DOHH2 (cell line): ENCODE measurements at regions not wholly inside any gene's neighbourhood (a gene's known extent, or its start where the extent isn't known, plus 50 kb on each side); places are given as distances from the start of the nearest gene placed in this dataset.

Experiments used
- H3F3A ChIP-seq: fragments of 200-600 bp; sonication (generic), shearing (Covaris generic); 2 replicates; pipeline ENCODE4 v1.6.0; 2016; ENCODE audit warnings: antibody characterized with exemption, mild to moderate bottlenecking; ENCODE audit not compliant: control insufficient read depth, insufficient read depth
- H3K27ac ChIP-seq: fragments of 200-600 bp; sonication (generic); 2 replicates; pipeline ENCODE4 v1.5.1; 2014; ENCODE audit warnings: low read depth, mild to moderate bottlenecking, low read length, moderate library complexity
- H3K27me3 ChIP-seq: fragments of 200-600 bp; sonication (generic); 2 replicates; pipeline ENCODE4 v1.6.1; 2014; ENCODE audit warnings: mild to moderate bottlenecking, low read length, mixed read lengths; ENCODE audit not compliant: control insufficient read depth
- H3K36me3 ChIP-seq: fragments of 200-600 bp; sonication (generic); 2 replicates; pipeline ENCODE4 v1.6.1; 2014; ENCODE audit warnings: mild to moderate bottlenecking, low read length, moderate library complexity, mixed read lengths; ENCODE audit not compliant: control insufficient read depth
- H3K4me1 ChIP-seq: fragments of 200-600 bp; sonication (generic); 2 replicates; pipeline ENCODE4 v1.6.1; 2014; ENCODE audit warnings: mild to moderate bottlenecking, low read length, mixed read lengths; ENCODE audit not compliant: control insufficient read depth
- H3K4me2 ChIP-seq: fragments of 200-600 bp; sonication (generic); 2 replicates; pipeline ENCODE4 v1.6.0; 2014; ENCODE audit warnings: mild to moderate bottlenecking, low read length, moderate library complexity
- H3K4me3 ChIP-seq: fragments of 200-600 bp; sonication (generic); 2 replicates; pipeline ENCODE4 v1.5.1; 2014; ENCODE audit warnings: mild to moderate bottlenecking, low read length, mixed read lengths
- H3K79me2 ChIP-seq: fragments of 200-600 bp; sonication (generic); 2 replicates; pipeline ENCODE4 v1.6.1; 2014; ENCODE audit warnings: mild to moderate bottlenecking, low read length, mixed read lengths; ENCODE audit not compliant: control insufficient read depth
- H3K9me2 ChIP-seq: fragments of 200-600 bp; sonication (generic); replicated peaks from 2 replicates; pipeline ENCODE4 v1.6.1; 2014; ENCODE audit warnings: mild to moderate bottlenecking, low read length, mixed read lengths; ENCODE audit not compliant: control insufficient read depth
- H3K9me3 ChIP-seq: fragments of 200-600 bp; sonication (generic); 2 replicates; pipeline ENCODE4 v1.6.1; 2014; ENCODE audit warnings: antibody characterized with exemption, low read length, mixed read lengths; ENCODE audit not compliant: control insufficient read depth, insufficient read depth
- H4K20me1 ChIP-seq: fragments of 200-600 bp; sonication (generic); 2 replicates; pipeline ENCODE4 v1.6.0; 2014; ENCODE audit warnings: low read depth, mild to moderate bottlenecking, antibody characterized with exemption, low read length, moderate library complexity; ENCODE audit not compliant: control insufficient read depth, insufficient read depth
- EZH2phosphoT487 ChIP-seq: fragments of 200-600 bp; sonication (generic); IDR thresholded peaks from 2 replicates; pipeline ENCODE4 v1.6.1; 2017; ENCODE audit warnings: borderline replicate concordance, mild to moderate bottlenecking, antibody characterized with exemption, low read length, moderate library complexity, mixed read lengths
- TF ChIP-seq, protein P1 (sequence below): fragments of 200-600 bp; sonication (generic); IDR thresholded peaks from one replicate; pipeline ENCODE4 v1.5.1; 2014; ENCODE audit warnings: antibody characterized with exemption, mild to moderate bottlenecking, low read depth, low read length; ENCODE audit not compliant: poor library complexity, severe bottlenecking

DNA sequence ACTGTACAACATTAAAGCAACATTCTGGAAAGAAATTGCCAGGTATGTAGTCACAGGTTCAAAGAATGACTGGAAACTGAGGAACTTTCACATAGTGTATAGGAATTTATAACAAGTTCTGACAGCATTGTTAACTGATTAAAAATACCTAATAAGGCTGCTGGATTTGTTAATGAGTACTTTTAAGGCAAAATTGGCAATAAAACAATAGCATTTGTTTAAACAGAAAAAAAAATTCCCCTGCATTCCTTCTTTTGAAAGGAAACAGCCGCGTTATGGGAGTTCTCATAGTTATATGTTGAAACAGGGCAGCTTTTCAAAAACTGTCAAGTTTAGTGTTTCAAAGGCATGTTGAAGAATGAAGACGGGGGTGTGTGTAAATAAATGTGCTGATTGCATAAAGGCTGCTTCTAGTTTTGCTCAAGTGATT is 282.5 kb upstream of the FAT1 start:
- no peaks in the 10 kb centered on the region for H4K20me1 ChIP-seq
- TF ChIP-seq, protein P1, sequence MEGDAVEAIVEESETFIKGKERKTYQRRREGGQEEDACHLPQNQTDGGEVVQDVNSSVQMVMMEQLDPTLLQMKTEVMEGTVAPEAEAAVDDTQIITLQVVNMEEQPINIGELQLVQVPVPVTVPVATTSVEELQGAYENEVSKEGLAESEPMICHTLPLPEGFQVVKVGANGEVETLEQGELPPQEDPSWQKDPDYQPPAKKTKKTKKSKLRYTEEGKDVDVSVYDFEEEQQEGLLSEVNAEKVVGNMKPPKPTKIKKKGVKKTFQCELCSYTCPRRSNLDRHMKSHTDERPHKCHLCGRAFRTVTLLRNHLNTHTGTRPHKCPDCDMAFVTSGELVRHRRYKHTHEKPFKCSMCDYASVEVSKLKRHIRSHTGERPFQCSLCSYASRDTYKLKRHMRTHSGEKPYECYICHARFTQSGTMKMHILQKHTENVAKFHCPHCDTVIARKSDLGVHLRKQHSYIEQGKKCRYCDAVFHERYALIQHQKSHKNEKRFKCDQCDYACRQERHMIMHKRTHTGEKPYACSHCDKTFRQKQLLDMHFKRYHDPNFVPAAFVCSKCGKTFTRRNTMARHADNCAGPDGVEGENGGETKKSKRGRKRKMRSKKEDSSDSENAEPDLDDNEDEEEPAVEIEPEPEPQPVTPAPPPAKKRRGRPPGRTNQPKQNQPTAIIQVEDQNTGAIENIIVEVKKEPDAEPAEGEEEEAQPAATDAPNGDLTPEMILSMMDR = no peak
- no peak for TF ChIP-seq EZH2phosphoT487
- no peak overlapping the region for H3K27ac ChIP-seq
- no peak overlapping the region for H3K4me2 ChIP-seq
- no peaks in the 10 kb centered on the region for H3K9me3 ChIP-seq
- H3K4me1 ChIP-seq = no peaks in the 10 kb centered on the region
- H3F3A ChIP-seq = no peaks in the 10 kb centered on the region
- no peaks in the 10 kb centered on the region for H3K36me3 ChIP-seq
- H3K4me3 ChIP-seq = no peak overlapping the region
- no peaks in the 10 kb centered on the region for H3K27me3 ChIP-seq
- H3K79me2 ChIP-seq = no peaks in the 10 kb centered on the region
- H3K9me2 ChIP-seq = no peaks in the 10 kb centered on the region

DNA sequence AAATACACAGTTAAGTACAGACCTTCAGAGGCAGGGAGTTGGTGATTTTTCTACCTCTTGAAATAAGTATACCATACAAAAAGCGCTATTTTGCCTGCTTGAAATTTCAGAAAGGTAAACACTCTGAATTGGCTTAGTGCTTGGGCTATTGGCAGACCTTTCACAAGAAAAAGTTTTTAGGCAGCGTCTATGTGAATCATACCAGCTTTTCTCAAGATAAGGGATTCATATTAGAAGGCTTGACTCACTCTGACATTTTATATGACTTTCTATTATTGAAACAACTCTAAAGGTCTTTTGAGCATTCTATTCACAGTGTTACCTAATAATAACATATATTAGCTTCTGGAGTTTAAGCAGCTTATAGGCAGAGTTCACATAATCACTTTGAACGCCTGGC is 286.4 kb upstream of the FAT1 start:
- H3K79me2 ChIP-seq = no peaks in the 10 kb centered on the region
- TF ChIP-seq, protein P1 = no peak
- TF ChIP-seq EZH2phosphoT487 = no peak
- H3K27me3 ChIP-seq = no peaks in the 10 kb centered on the region
- no peaks in the 10 kb centered on the region for H4K20me1 ChIP-seq
- no peak overlapping the region for H3K4me2 ChIP-seq
- H3K4me3 ChIP-seq = no peak overlapping the region
- H3K36me3 ChIP-seq = no peaks in the 10 kb centered on the region
- no peak overlapping the region for H3K27ac ChIP-seq
- H3K4me1 ChIP-seq = no peaks in the 10 kb centered on the region
- no peaks in the 10 kb centered on the region for H3K9me3 ChIP-seq
- no peaks in the 10 kb centered on the region for H3K9me2 ChIP-seq
- no peaks in the 10 kb centered on the region for H3F3A ChIP-seq

DNA sequence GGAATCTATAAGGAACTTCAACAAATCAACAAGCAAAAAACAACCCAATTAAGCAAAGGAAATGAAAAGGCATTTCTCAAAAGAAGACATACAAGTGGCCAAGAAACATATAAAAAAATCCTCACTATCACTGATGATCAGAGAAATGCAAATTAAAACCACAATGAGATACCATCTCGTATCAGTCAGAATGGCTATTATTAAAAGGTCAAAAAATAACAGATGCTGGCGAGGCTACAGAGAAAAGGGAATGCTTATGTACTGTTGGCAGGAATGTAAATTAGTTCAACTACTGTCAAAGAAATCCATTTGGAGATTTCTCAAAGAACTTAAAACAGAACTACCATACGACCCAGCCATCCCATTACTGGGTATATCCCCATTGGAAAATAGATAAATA is 292.4 kb upstream of the FAT1 start:
- H3K4me2 ChIP-seq = no peak overlapping the region
- no peaks in the 10 kb centered on the region for H4K20me1 ChIP-seq
- H3K79me2 ChIP-seq = no peaks in the 10 kb centered on the region
- no peaks in the 10 kb centered on the region for H3K9me3 ChIP-seq
- H3K36me3 ChIP-seq = no peaks in the 10 kb centered on the region
- H3K27me3 ChIP-seq = no peaks in the 10 kb centered on the region
- H3K9me2 ChIP-seq = no peaks in the 10 kb centered on the region
- H3K4me3 ChIP-seq = no peak overlapping the region
- no peaks in the 10 kb centered on the region for H3F3A ChIP-seq
- TF ChIP-seq, protein P1 = no peak
- TF ChIP-seq EZH2phosphoT487 = no peak
- H3K4me1 ChIP-seq = no peaks in the 10 kb centered on the region
- no peak overlapping the region for H3K27ac ChIP-seq

DNA sequence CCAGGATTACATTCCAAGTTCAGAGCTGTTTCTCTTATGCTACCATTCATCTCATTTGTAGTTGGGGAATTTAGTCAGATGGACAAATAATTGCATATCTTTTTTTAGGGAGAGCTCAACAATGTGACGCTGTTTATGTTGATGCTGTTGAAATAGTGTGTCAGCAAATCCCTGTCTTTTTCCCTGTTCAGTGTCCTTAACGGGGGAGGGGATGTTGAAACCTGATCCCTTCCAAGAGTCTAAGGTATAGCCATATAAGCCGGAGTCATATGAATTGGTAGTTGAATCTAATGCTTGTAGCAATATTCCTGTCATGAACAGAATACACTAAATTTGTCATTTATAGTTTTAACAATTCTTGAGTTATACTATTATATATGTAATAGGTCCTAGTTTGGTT is 293.5 kb upstream of the FAT1 start:
- Histone ChIP-seq H3K4me3 (no peak overlapping the region), H3K36me3 (no peaks in the 10 kb centered on the region), H3K79me2 (no peaks in the 10 kb centered on the region), H3K27ac (no peak overlapping the region), H3K9me3 (no peaks in the 10 kb centered on the region), H3K4me2 (no peak overlapping the region), H3K4me1 (no peaks in the 10 kb centered on the region), H3K9me2 (no peaks in the 10 kb centered on the region), H4K20me1 (no peaks in the 10 kb centered on the region), H3F3A (no peaks in the 10 kb centered on the region), H3K27me3 (no peaks in the 10 kb centered on the region)
- TF ChIP-seq, protein P1 = no peak
- no peak for TF ChIP-seq EZH2phosphoT487
